ENCODE measurements at regions not wholly inside any gene's neighbourhood (a gene's known extent, or its start where the extent isn't known, plus 50 kb on each side); places are given as distances from the start of the nearest gene placed in this dataset.

- Histone ChIP-seq H4K20me1 (ENCODE audit: insufficient read depth, low read length) (no peaks in the 10 kb centered on the region), H3K9ac (ENCODE audit: low read length) (no peak overlapping the region), H2AFZ (ENCODE audit: low read depth, low read length) (no peak overlapping the region), H3K27ac (ENCODE audit: low read depth, low read length) (no peak overlapping the region), H3K79me2 (ENCODE audit: insufficient read depth, low read length) (no peaks in the 10 kb centered on the region), H3K9me3 (ENCODE audit: insufficient read depth, low read depth, low read length) (peaks cover 3% of the 10 kb centered on the region), H3K4me3 (ENCODE audit: insufficient read depth, low read depth, low read length) (no peak overlapping the region), H3K4me2 (ENCODE audit: low read length) (no peak overlapping the region), H3K4me1 (ENCODE audit: insufficient read depth, low read length) (no peaks in the 10 kb centered on the region), H3K36me3 (ENCODE audit: insufficient read depth, low read length) (no peaks in the 10 kb centered on the region), H3K27me3 (ENCODE audit: insufficient read depth, low read length) (no peaks in the 10 kb centered on the region)
- Mint-ChIP-seq H3K27me3 (ENCODE audit: low read depth, unreplicated experiment) (no peaks in the 10 kb centered on the region), H3K4me3 (ENCODE audit: unreplicated experiment) (no peak overlapping the region), H3K27ac (ENCODE audit: unreplicated experiment) (no peak overlapping the region), H3K9me3 (ENCODE audit: unreplicated experiment) (peaks cover 19% of the 10 kb centered on the region), H3K36me3 (ENCODE audit: low read depth, unreplicated experiment) (no peaks in the 10 kb centered on the region), H3K4me1 (ENCODE audit: low read depth, unreplicated experiment) (no peaks in the 10 kb centered on the region)
- no peak for DNase-seq (ENCODE audit: low read depth)
- no peak for TF ChIP-seq EZH2 (IDR thresholded peaks at IDR 0.05; ENCODE audit: insufficient read depth, low read length)
- TF ChIP-seq CTCF (IDR thresholded peaks at IDR 0.05; ENCODE audit: insufficient read depth, low read depth, low read length), result no peak
- FAIRE-seq, result no peak
Measured at GRCh38 chr7:136051203-136051928, 74.2 kb upstream of the MTPN start.

- H3K4me1 ChIP-seq (ENCODE audit: insufficient read depth, low read length), result no peaks in the 10 kb centered on the region
- no peak overlapping the region for H3K4me3 Mint-ChIP-seq (ENCODE audit: unreplicated experiment)
- no peaks in the 10 kb centered on the region for H3K36me3 ChIP-seq (ENCODE audit: insufficient read depth, low read length)
Measured at GRCh38 chr7:136050462-136050847, 73.3 kb upstream of the MTPN start.

More at GRCh38 chr7:136050462-136050847, 73.3 kb upstream of the MTPN start:
- Histone ChIP-seq H3K4me3 (ENCODE audit: insufficient read depth, low read depth, low read length) (no peak overlapping the region), H2AFZ (ENCODE audit: low read depth, low read length) (no peak overlapping the region), H3K9me3 (ENCODE audit: insufficient read depth, low read depth, low read length) (peaks cover 3% of the 10 kb centered on the region), H3K4me2 (ENCODE audit: low read length) (no peak overlapping the region), H3K27ac (ENCODE audit: low read depth, low read length) (no peak overlapping the region), H3K27me3 (ENCODE audit: insufficient read depth, low read length) (no peaks in the 10 kb centered on the region), H3K79me2 (ENCODE audit: insufficient read depth, low read length) (no peaks in the 10 kb centered on the region), H4K20me1 (ENCODE audit: insufficient read depth, low read length) (no peaks in the 10 kb centered on the region), H3K9ac (ENCODE audit: low read length) (no peak overlapping the region)
- Mint-ChIP-seq H3K36me3 (ENCODE audit: low read depth, unreplicated experiment) (no peaks in the 10 kb centered on the region), H3K4me1 (ENCODE audit: low read depth, unreplicated experiment) (no peaks in the 10 kb centered on the region), H3K27ac (ENCODE audit: unreplicated experiment) (no peak overlapping the region), H3K27me3 (ENCODE audit: low read depth, unreplicated experiment) (peaks cover 2% of the 10 kb centered on the region), H3K9me3 (ENCODE audit: unreplicated experiment) (peaks cover 21% of the 10 kb centered on the region)
- FAIRE-seq, result no peak
- DNase-seq (ENCODE audit: low read depth), result no peak
- TF ChIP-seq CTCF (IDR thresholded peaks at IDR 0.05; ENCODE audit: insufficient read depth, low read depth, low read length) (no peak), EZH2 (IDR thresholded peaks at IDR 0.05; ENCODE audit: insufficient read depth, low read length) (no peak)
